Colonic mucosa (tissue), 4 donors: ENCODE measurements at regions not wholly inside any gene's neighbourhood (a gene's known extent, or its start where the extent isn't known, plus 50 kb on each side); places are given as distances from the start of the nearest gene placed in this dataset.

Experiments used
- DNase-seq: peaks from one replicate; pipeline ENCODE4 v3.0.0-alpha.2; 2020
- H3K27ac ChIP-seq: fragments of 200-600 bp; one replicate; pipeline ENCODE4 v1.8.0; 2021
- H3K27me3 ChIP-seq: fragments of 200-600 bp; one replicate; pipeline ENCODE4 v1.8.0; 2021
- H3K36me3 ChIP-seq: fragments of 200-600 bp; one replicate; pipeline ENCODE4 v1.8.0; 2021
- H3K4me1 ChIP-seq: fragments of 200-600 bp; one replicate; pipeline ENCODE4 v1.8.0; 2021; ENCODE audit warnings: mild to moderate bottlenecking
- H3K4me3 ChIP-seq: fragments of 200-600 bp; one replicate; pipeline ENCODE4 v1.8.0; 2021
- H3K9ac ChIP-seq, 2 donors: one replicate each; pipeline ENCODE4 v1.7.0; 2013; ENCODE audit warnings: control low read depth in 2 of 2, low read depth in 2 of 2, low read length in 2 of 2
- H3K9me3 ChIP-seq: fragments of 200-600 bp; one replicate; pipeline ENCODE4 v1.8.0; 2021
- CTCF ChIP-seq: fragments of 200-600 bp; IDR thresholded peaks from one replicate; pipeline ENCODE4 v1.8.0; 2022; ENCODE audit warnings: antibody characterized with exemption, mild to moderate bottlenecking
- intact Hi-C: fragments of 100-400 bp; cut with DNase I; formaldehyde crosslinking; loops from one replicate; pipeline ENCODE4 v1.14.1; 2022
- donor health status: healthy.
- donor health status: DM: no; HTN: no; CAD: no.
- donor health status: DM: no; HTN: no; CAD: no.

DNA sequence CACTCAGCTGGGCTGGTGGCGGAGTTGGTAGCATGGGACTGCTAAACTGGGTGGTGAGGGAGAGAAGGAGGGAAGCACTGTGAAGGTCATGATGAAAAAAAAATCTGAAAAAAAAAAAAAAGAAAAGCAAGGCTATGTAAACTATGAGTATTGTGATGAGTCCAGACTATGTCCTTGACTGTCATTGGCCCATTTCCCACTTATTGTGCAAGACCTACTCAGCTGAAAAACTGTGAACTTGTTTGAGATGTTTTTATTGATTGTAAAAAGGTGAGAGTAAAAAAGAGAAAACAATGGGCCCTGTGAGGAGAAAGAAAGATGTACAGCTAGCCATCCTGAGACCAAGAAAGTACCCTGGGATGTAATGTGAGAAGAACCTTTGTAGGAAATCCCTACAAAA, 798.4 kb upstream of the TENM4 start:
- H3K4me1 ChIP-seq = no peaks in the 10 kb centered on the region
- H3K4me3 ChIP-seq = no peak overlapping the region
- no peak for DNase-seq
- H3K27me3 ChIP-seq = no peaks in the 10 kb centered on the region
- no peak overlapping the region for H3K9ac ChIP-seq
- no peak overlapping the region for H3K27ac ChIP-seq
- no peaks in the 10 kb centered on the region for H3K36me3 ChIP-seq
- intact Hi-C loops = no loop called here
- H3K9me3 ChIP-seq = no peaks in the 10 kb centered on the region
- no peak for TF ChIP-seq CTCF

DNA sequence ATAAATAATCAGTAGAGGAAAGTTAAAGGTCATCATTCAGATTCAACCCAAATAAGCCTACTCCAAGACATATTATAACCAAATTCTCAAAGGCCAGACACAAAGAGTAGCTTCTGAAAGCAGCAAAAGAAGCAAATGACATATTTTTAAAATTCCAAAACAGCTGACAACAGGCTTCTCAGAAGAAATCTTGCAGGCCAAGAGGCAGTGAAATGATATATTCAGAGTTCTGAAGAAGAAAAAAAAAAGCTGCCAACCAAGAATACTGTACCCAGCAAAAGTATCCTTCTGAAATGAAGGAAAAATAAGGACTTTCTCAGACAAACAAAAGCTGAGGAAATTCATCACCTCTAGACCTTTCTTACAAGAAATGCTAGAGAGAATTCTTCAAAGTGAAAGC, 787.1 kb upstream of the TENM4 start:
- no peak overlapping the region for H3K27ac ChIP-seq
- no peaks in the 10 kb centered on the region for H3K27me3 ChIP-seq
- H3K36me3 ChIP-seq = no peaks in the 10 kb centered on the region
- no peaks in the 10 kb centered on the region for H3K4me1 ChIP-seq
- TF ChIP-seq CTCF = no peak
- no peak for DNase-seq
- no peak overlapping the region for H3K4me3 ChIP-seq
- H3K9ac ChIP-seq = no peak overlapping the region
- no peaks in the 10 kb centered on the region for H3K9me3 ChIP-seq
- intact Hi-C loops = no loop called here

- Histone ChIP-seq H3K9me3 (no peaks in the 10 kb centered on the region), H3K27ac (no peak overlapping the region), H3K9ac (no peak overlapping the region), H3K4me3 (no peak overlapping the region), H3K36me3 (no peaks in the 10 kb centered on the region), H3K27me3 (no peaks in the 10 kb centered on the region), H3K4me1 (no peaks in the 10 kb centered on the region)
- no peak for DNase-seq
- TF ChIP-seq CTCF = no peak
- intact Hi-C loops = no loop called here
Observed at GRCh38 chr11:80214413-80214812, 773.6 kb upstream of the TENM4 start.

GRCh38 chr11:80211673-80212072, 770.8 kb upstream of the TENM4 start:
- H3K4me3 ChIP-seq = no peak overlapping the region
- no peak for DNase-seq
- TF ChIP-seq CTCF = no peak
- H3K27me3 ChIP-seq = no peaks in the 10 kb centered on the region
- no peaks in the 10 kb centered on the region for H3K9me3 ChIP-seq
- no peak overlapping the region for H3K9ac ChIP-seq
- H3K4me1 ChIP-seq = no peaks in the 10 kb centered on the region
- intact Hi-C loops = no loop called here
- H3K27ac ChIP-seq = no peak overlapping the region
- H3K36me3 ChIP-seq = no peaks in the 10 kb centered on the region

GRCh38 chr11:80204021-80204420, 763.2 kb upstream of the TENM4 start:
- Histone ChIP-seq H3K27me3 (no peaks in the 10 kb centered on the region), H3K4me1 (no peaks in the 10 kb centered on the region), H3K9me3 (no peaks in the 10 kb centered on the region), H3K9ac (no peak overlapping the region), H3K36me3 (no peaks in the 10 kb centered on the region), H3K4me3 (no peak overlapping the region), H3K27ac (no peak overlapping the region)
- intact Hi-C loops = no loop called here
- DNase-seq = no peak
- no peak for TF ChIP-seq CTCF

DNA sequence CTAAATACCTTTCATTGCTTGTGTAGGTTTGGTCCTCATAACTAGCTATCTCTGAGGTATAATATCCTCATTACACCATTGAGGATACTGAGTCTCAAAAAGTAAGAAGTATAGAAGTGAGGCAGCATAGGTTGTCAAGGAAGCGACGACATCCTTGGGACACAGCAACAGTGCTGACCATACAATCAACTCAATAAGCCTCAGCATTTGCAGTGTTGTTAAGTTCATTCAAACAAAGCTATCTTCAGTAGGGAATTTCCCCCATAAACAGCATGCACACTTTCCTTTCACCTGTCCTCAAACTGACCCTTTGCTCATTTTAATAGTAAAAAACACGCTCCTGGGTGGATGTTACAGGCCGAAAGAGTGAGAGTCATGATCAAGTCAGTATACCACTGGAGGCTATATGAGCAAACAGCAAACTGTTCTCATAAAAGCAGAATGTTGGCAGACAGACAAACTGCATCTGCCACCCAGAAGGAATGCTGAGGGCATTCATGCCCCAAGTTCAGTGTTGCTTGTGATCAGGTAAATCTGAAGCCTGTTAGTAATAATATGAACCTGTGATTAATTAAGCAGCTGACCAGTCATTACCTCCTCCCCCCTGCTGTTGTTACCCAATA, 756.2 kb upstream of the TENM4 start:
- TF ChIP-seq CTCF = no peak
- DNase-seq = no peak
- Histone ChIP-seq H3K27me3 (no peaks in the 10 kb centered on the region), H3K36me3 (no peaks in the 10 kb centered on the region), H3K4me1 (no peaks in the 10 kb centered on the region), H3K9me3 (no peaks in the 10 kb centered on the region), H3K4me3 (no peak overlapping the region), H3K9ac (no peak overlapping the region), H3K27ac (no peak overlapping the region)
- intact Hi-C loops = no loop called here
